ENCODE measurements at regions not wholly inside any gene's neighbourhood (a gene's known extent, or its start where the extent isn't known, plus 50 kb on each side); places are given as distances from the start of the nearest gene placed in this dataset.

GRCh38 chr2:238658054-238658407, 189.9 kb upstream of the TWIST2 start:
- Histone ChIP-seq H3K4me3 (ENCODE audit: low read length) (no peak overlapping the region), H3K27ac (ENCODE audit: low read length) (no peak overlapping the region), H3K9me3 (ENCODE audit: control insufficient read depth, low read depth, low read length) (no peaks in the 10 kb centered on the region), H3K27me3 (ENCODE audit: control insufficient read depth, insufficient read depth, low read length) (no peaks in the 10 kb centered on the region), H3K36me3 (ENCODE audit: control insufficient read depth, low read depth, low read length) (no peaks in the 10 kb centered on the region), H3K9ac (ENCODE audit: low read length) (no peak overlapping the region), H3K4me1 (ENCODE audit: control insufficient read depth, low read depth, low read length) (peaks cover 4% of the 10 kb centered on the region)

- Histone ChIP-seq H3K27ac (ENCODE audit: low read length) (no peak overlapping the region), H3K9ac (ENCODE audit: low read length) (no peak overlapping the region), H3K36me3 (ENCODE audit: control insufficient read depth, low read depth, low read length) (no peaks in the 10 kb centered on the region), H3K27me3 (ENCODE audit: control insufficient read depth, insufficient read depth, low read length) (no peaks in the 10 kb centered on the region), H3K9me3 (ENCODE audit: control insufficient read depth, low read depth, low read length) (no peaks in the 10 kb centered on the region), H3K4me1 (ENCODE audit: control insufficient read depth, low read depth, low read length) (peaks cover 4% of the 10 kb centered on the region), H3K4me3 (ENCODE audit: low read length) (no peak overlapping the region)
Measured at GRCh38 chr2:238658820-238659219, 189.1 kb upstream of the TWIST2 start.

GRCh38 chr2:238659231-238659630, 188.7 kb upstream of the TWIST2 start:
- Histone ChIP-seq H3K9ac (ENCODE audit: low read length) (no peak overlapping the region), H3K9me3 (ENCODE audit: control insufficient read depth, low read depth, low read length) (no peaks in the 10 kb centered on the region), H3K27me3 (ENCODE audit: control insufficient read depth, insufficient read depth, low read length) (no peaks in the 10 kb centered on the region), H3K4me3 (ENCODE audit: low read length) (no peak overlapping the region), H3K27ac (ENCODE audit: low read length) (no peak overlapping the region), H3K36me3 (ENCODE audit: control insufficient read depth, low read depth, low read length) (no peaks in the 10 kb centered on the region), H3K4me1 (ENCODE audit: control insufficient read depth, low read depth, low read length) (peaks cover 4% of the 10 kb centered on the region)

DNA sequence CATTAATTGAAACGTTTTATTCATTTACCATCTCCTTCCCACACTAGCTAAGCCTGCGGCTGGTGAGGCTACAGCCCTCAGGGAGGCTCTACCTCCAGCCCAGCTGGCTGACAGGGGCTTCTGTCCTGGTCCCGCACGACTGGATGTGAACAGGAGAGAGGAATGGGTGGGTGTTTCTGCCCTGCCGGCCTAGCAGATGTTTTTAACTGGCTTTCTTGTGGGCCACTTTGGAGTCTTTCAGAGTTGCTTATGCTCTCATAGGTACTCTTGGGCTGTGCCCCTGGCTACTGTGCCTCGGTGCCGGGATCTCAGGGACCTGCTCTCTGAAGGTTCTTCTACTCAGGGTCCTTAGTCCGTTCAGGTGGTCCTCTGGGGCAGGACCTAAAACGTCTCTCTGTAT, 184.3 kb upstream of the TWIST2 start:
- Histone ChIP-seq H3K36me3 (ENCODE audit: control insufficient read depth, low read depth, low read length) (no peaks in the 10 kb centered on the region), H3K4me3 (ENCODE audit: low read length) (no peak overlapping the region), H3K9me3 (ENCODE audit: control insufficient read depth, low read depth, low read length) (no peaks in the 10 kb centered on the region), H3K4me1 (ENCODE audit: control insufficient read depth, low read depth, low read length) (no peaks in the 10 kb centered on the region), H3K9ac (ENCODE audit: low read length) (no peak overlapping the region), H3K27me3 (ENCODE audit: control insufficient read depth, insufficient read depth, low read length) (no peaks in the 10 kb centered on the region), H3K27ac (ENCODE audit: low read length) (no peak overlapping the region)

GRCh38 chr2:238665919-238666318, 182.0 kb upstream of the TWIST2 start:
- Histone ChIP-seq H3K9me3 (ENCODE audit: control insufficient read depth, low read depth, low read length) (no peaks in the 10 kb centered on the region), H3K4me3 (ENCODE audit: low read length) (no peak overlapping the region), H3K27me3 (ENCODE audit: control insufficient read depth, insufficient read depth, low read length) (no peaks in the 10 kb centered on the region), H3K36me3 (ENCODE audit: control insufficient read depth, low read depth, low read length) (no peaks in the 10 kb centered on the region), H3K27ac (ENCODE audit: low read length) (no peak overlapping the region), H3K9ac (ENCODE audit: low read length) (no peak overlapping the region), H3K4me1 (ENCODE audit: control insufficient read depth, low read depth, low read length) (no peaks in the 10 kb centered on the region)

- no peaks in the 10 kb centered on the region for H3K36me3 ChIP-seq (ENCODE audit: control insufficient read depth, low read depth, low read length)
- H3K27me3 ChIP-seq (ENCODE audit: control insufficient read depth, insufficient read depth, low read length) = no peaks in the 10 kb centered on the region
- no peaks in the 10 kb centered on the region for H3K4me1 ChIP-seq (ENCODE audit: control insufficient read depth, low read depth, low read length)
- H3K27ac ChIP-seq (ENCODE audit: low read length) = no peak overlapping the region
- no peak overlapping the region for H3K9ac ChIP-seq (ENCODE audit: low read length)
- no peak overlapping the region for H3K4me3 ChIP-seq (ENCODE audit: low read length)
- no peaks in the 10 kb centered on the region for H3K9me3 ChIP-seq (ENCODE audit: control insufficient read depth, low read depth, low read length)
Measured at GRCh38 chr2:238666543-238666942, 181.3 kb upstream of the TWIST2 start.

GRCh38 chr2:238667008-238667407, 180.9 kb upstream of the TWIST2 start:
- H3K27ac ChIP-seq (ENCODE audit: low read length) = no peak overlapping the region
- no peak overlapping the region for H3K4me3 ChIP-seq (ENCODE audit: low read length)
- H3K27me3 ChIP-seq (ENCODE audit: control insufficient read depth, insufficient read depth, low read length) = no peaks in the 10 kb centered on the region
- no peak overlapping the region for H3K9ac ChIP-seq (ENCODE audit: low read length)
- H3K9me3 ChIP-seq (ENCODE audit: control insufficient read depth, low read depth, low read length) = no peaks in the 10 kb centered on the region
- no peaks in the 10 kb centered on the region for H3K36me3 ChIP-seq (ENCODE audit: control insufficient read depth, low read depth, low read length)
- H3K4me1 ChIP-seq (ENCODE audit: control insufficient read depth, low read depth, low read length) = no peaks in the 10 kb centered on the region

GRCh38 chr2:238667639-238668038, 180.2 kb upstream of the TWIST2 start:
- H3K9me3 ChIP-seq (ENCODE audit: control insufficient read depth, low read depth, low read length) = no peaks in the 10 kb centered on the region
- no peak overlapping the region for H3K9ac ChIP-seq (ENCODE audit: low read length)
- no peak overlapping the region for H3K4me3 ChIP-seq (ENCODE audit: low read length)
- no peak overlapping the region for H3K27ac ChIP-seq (ENCODE audit: low read length)
- H3K36me3 ChIP-seq (ENCODE audit: control insufficient read depth, low read depth, low read length) = no peaks in the 10 kb centered on the region
- H3K27me3 ChIP-seq (ENCODE audit: control insufficient read depth, insufficient read depth, low read length) = no peaks in the 10 kb centered on the region
- H3K4me1 ChIP-seq (ENCODE audit: control insufficient read depth, low read depth, low read length) = no peaks in the 10 kb centered on the region

DNA sequence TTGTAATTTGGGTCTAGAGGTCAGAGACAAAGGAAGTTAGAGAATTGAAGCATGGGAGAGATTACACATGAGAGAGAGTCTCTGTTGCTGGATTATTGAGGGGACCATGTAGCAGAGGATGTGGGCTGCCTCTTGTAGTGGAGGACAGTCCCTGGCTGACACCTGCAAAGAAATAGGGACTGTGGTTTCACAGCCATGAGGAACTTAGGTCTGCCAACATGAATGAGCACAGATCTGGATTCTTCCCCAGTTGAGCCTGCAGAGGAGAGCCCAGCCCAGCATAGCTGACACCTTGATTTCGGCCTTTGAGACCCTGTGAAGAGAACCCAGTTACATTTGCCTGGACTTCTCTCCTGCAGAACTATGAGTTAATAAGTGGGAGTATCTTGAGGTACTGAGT, 179.5 kb upstream of the TWIST2 start:
- Histone ChIP-seq H3K9me3 (ENCODE audit: control insufficient read depth, low read depth, low read length) (no peaks in the 10 kb centered on the region), H3K4me1 (ENCODE audit: control insufficient read depth, low read depth, low read length) (no peaks in the 10 kb centered on the region)

GRCh38 chr2:238669046-238669445, 178.8 kb upstream of the TWIST2 start:
- Histone ChIP-seq H3K9me3 (ENCODE audit: control insufficient read depth, low read depth, low read length) (no peaks in the 10 kb centered on the region), H3K4me1 (ENCODE audit: control insufficient read depth, low read depth, low read length) (no peaks in the 10 kb centered on the region), H3K27ac (ENCODE audit: low read length) (no peak overlapping the region), H3K9ac (ENCODE audit: low read length) (no peak overlapping the region), H3K27me3 (ENCODE audit: control insufficient read depth, insufficient read depth, low read length) (no peaks in the 10 kb centered on the region), H3K4me3 (ENCODE audit: low read length) (no peak overlapping the region), H3K36me3 (ENCODE audit: control insufficient read depth, low read depth, low read length) (no peaks in the 10 kb centered on the region)

More for the DNA sequence above, 179.5 kb upstream of the TWIST2 start:
- Histone ChIP-seq H3K9ac (ENCODE audit: low read length) (no peak overlapping the region), H3K4me3 (ENCODE audit: low read length) (no peak overlapping the region), H3K36me3 (ENCODE audit: control insufficient read depth, low read depth, low read length) (no peaks in the 10 kb centered on the region), H3K27ac (ENCODE audit: low read length) (no peak overlapping the region), H3K27me3 (ENCODE audit: control insufficient read depth, insufficient read depth, low read length) (no peaks in the 10 kb centered on the region)

DNA sequence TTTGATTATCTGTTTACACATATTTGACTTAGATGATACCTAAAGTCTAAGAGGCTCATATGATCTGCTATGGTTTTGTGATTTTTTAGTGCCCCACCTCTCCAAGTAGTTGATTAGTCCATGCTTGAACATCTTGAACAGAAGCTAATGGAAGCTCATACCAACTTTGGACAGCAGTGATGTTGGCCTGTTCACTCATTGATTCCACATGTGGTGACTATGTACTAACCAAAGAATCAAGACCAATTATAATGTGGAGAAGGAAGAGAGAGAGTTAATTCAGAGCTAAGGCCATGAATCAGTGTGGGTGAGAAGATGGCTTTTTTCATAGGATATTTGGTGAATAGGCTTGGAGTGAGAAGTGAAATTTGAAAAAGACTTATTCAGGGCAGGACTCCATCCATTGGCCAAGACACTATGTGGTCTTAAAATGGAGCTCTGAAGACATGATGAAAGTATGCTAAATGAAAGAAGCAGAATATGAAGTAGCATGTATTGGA, 178.3 kb upstream of the TWIST2 start:
- Histone ChIP-seq H3K36me3 (ENCODE audit: control insufficient read depth, low read depth, low read length) (no peaks in the 10 kb centered on the region), H3K27me3 (ENCODE audit: control insufficient read depth, insufficient read depth, low read length) (no peaks in the 10 kb centered on the region), H3K9me3 (ENCODE audit: control insufficient read depth, low read depth, low read length) (no peaks in the 10 kb centered on the region), H3K9ac (ENCODE audit: low read length) (no peak overlapping the region), H3K27ac (ENCODE audit: low read length) (no peak overlapping the region), H3K4me3 (ENCODE audit: low read length) (no peak overlapping the region), H3K4me1 (ENCODE audit: control insufficient read depth, low read depth, low read length) (no peaks in the 10 kb centered on the region)

DNA sequence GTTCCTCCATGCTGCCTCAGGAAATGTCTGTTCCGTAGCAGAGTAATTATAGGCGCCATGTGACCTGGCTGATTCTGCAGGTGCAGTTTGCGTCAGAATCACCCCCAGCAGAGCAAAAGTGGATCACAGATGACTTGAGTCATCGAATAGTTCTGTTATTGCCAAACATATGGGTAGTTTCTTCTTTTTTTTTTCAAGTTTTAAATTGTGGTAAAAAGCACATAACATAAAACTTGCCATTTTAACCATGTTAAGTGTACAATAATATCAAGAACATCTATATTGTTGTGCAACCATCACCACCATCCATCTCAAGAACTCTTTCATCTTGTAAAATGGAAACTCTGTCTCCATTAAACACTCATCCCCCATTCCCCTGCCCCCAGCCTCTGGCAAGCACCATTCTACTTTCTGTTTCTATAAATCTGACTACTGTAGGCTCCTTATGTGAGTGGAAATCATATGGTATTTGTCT, 177.7 kb upstream of the TWIST2 start:
- Histone ChIP-seq H3K9me3 (ENCODE audit: control insufficient read depth, low read depth, low read length) (no peaks in the 10 kb centered on the region), H3K9ac (ENCODE audit: low read length) (no peak overlapping the region), H3K27me3 (ENCODE audit: control insufficient read depth, insufficient read depth, low read length) (no peaks in the 10 kb centered on the region), H3K27ac (ENCODE audit: low read length) (no peak overlapping the region), H3K4me3 (ENCODE audit: low read length) (no peak overlapping the region), H3K36me3 (ENCODE audit: control insufficient read depth, low read depth, low read length) (no peaks in the 10 kb centered on the region), H3K4me1 (ENCODE audit: control insufficient read depth, low read depth, low read length) (no peaks in the 10 kb centered on the region)
